ENCODE measurements at regions not wholly inside any gene's neighbourhood (a gene's known extent, or its start where the extent isn't known, plus 50 kb on each side); places are given as distances from the start of the nearest gene placed in this dataset.

DNA sequence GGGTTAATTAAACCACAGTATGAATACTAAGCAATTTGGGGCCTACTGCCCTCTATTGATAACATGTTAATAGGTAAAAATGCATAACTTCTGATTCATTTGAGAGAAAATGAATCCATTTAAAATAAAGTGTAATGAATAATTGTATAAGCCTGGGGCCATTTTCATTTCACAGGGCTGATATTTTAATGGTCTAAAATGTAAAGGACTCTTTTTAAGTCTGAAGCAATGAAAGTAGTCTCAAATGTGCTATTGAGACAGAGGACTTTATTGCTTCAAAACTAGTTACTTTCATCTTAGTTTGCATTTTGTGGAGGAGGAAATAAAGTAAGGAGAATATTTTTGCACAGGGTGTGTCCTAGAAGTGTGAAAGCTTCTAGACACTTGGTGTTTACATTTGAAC lies 155.4 kb downstream of the TLR5 start:
- Histone ChIP-seq H3K36me3 (peaks cover 0 to 28% (median 6%) of the 10 kb centered on the region in 9 donors), H3K27ac (peak overlapping the region in 1 of 12 donors; percentile 29), H3K27me3 (no peaks in the 10 kb centered on the region), H3K4me3 (no peak overlapping the region), H3K9me3 (no peaks in the 10 kb centered on the region), H3K4me1 (peaks cover 0 to 6% (median 0%) of the 10 kb centered on the region in 12 donors)
- TF ChIP-seq POLR2A (IDR thresholded peaks at IDR 0.05), result no peak
- TF ChIP-seq, protein P1, sequence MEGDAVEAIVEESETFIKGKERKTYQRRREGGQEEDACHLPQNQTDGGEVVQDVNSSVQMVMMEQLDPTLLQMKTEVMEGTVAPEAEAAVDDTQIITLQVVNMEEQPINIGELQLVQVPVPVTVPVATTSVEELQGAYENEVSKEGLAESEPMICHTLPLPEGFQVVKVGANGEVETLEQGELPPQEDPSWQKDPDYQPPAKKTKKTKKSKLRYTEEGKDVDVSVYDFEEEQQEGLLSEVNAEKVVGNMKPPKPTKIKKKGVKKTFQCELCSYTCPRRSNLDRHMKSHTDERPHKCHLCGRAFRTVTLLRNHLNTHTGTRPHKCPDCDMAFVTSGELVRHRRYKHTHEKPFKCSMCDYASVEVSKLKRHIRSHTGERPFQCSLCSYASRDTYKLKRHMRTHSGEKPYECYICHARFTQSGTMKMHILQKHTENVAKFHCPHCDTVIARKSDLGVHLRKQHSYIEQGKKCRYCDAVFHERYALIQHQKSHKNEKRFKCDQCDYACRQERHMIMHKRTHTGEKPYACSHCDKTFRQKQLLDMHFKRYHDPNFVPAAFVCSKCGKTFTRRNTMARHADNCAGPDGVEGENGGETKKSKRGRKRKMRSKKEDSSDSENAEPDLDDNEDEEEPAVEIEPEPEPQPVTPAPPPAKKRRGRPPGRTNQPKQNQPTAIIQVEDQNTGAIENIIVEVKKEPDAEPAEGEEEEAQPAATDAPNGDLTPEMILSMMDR (IDR thresholded peaks at IDR 0.05), result no peak
- intact Hi-C loops (cut with DNase I), result no loop called here
- ATAC-seq (no peak), DNase-seq (no peak)

DNA sequence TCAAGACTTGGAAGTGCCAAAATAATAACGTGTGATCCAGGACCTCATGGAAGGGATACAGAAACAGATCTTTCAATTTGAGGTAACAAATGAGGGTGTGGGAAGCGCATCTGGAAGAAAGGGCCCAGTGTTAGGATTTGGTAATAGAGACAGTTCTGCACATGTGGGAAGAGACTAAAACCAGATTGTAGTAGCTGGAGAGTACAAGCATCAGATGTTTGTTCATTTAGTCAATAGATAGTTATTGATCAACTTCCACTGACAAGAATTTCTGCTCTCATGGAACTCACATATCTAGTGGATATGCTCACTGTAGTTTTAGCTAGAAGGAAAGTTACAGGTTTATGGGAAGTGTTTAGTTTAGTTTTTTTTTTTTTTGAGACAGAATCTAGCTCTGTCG lies 153.6 kb downstream of the TLR5 start:
- H3K27me3 ChIP-seq, result no peaks in the 10 kb centered on the region
- peaks cover 0 to 28% (median 6%) of the 10 kb centered on the region in 9 donors for H3K36me3 ChIP-seq
- intact Hi-C loops (cut with DNase I), result no loop called here
- no peak overlapping the region for H3K4me3 ChIP-seq
- no peak overlapping the region for H3K27ac ChIP-seq
- H3K4me1 ChIP-seq, result peaks cover 0 to 11% (median 3%) of the 10 kb centered on the region in 12 donors
- ATAC-seq (no peak), DNase-seq (no peak)
- TF ChIP-seq, protein P1 (IDR thresholded peaks at IDR 0.05), result no peak
- no peak for TF ChIP-seq POLR2A (IDR thresholded peaks at IDR 0.05)
- WGBS, 4 donors, result 85 to 89% (median 87%) methylated on average over 3 of the region's 3 CpGs
- no peaks in the 10 kb centered on the region for H3K9me3 ChIP-seq

DNA sequence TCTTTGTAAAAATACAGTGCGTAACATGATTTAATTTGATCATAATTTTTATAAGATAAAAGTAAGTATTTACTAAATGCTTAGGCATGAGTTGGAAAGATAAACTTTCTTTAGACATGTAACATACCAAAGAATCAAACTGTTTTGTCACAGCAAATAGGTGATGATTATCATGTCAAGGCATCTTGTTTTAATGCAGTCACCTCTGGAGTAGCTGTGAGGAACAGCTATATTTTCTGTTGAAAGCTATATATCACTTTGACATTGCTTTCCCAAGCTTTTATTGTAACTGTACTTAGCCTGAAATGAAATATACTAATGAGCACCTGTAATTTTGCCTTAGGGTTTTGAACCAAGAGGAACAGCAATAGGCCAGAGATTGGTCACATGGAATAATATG lies 151.9 kb downstream of the TLR5 start:
- no peaks in the 10 kb centered on the region for H3K27me3 ChIP-seq
- intact Hi-C loops (cut with DNase I), result loop anchor here in 1 of 10 donors (10.0 kb wide), 1 partner anchor 176 kb away; the partner anchor contains the start of gene DISP1
- DNase-seq (no peak), ATAC-seq (no peak)
- peaks cover 0 to 24% (median 6%) of the 10 kb centered on the region in 9 donors for H3K36me3 ChIP-seq
- H3K27ac ChIP-seq, result no peak overlapping the region
- H3K4me3 ChIP-seq, result no peak overlapping the region
- 97 to 100% (median 99%) methylated on average over 1 of the region's 1 CpG for WGBS, 4 donors
- H3K4me1 ChIP-seq, result peaks cover 5 to 29% (median 18%) of the 10 kb centered on the region in 12 donors
- H3K9me3 ChIP-seq, result no peaks in the 10 kb centered on the region
- TF ChIP-seq, protein P1 (IDR thresholded peaks at IDR 0.05), result no peak
- TF ChIP-seq POLR2A (IDR thresholded peaks at IDR 0.05), result no peak

DNA sequence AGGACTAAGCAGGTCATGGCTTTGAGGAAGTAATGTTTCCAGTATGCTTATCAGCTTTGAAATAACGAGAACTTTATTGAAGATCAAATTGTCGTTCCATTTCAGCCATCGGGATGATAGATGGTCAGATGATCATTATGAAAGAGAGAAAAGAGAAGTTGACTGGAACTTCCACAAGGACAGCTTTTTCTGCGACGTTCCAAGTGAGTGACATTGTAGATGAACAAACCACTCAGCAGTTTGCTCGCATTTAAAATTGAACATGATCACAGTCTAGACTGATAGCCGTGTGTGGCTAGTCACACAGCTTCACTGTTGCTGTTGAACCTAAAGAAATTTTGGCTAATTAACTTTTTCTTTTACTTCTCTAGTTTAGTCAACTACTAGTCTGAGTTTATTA lies 151.1 kb downstream of the TLR5 start:
- Histone ChIP-seq H3K4me1 (peaks cover 5 to 32% (median 24%) of the 10 kb centered on the region in 12 donors), H3K27me3 (no peaks in the 10 kb centered on the region), H3K36me3 (peaks cover 0 to 24% (median 6%) of the 10 kb centered on the region in 9 donors), H3K9me3 (no peaks in the 10 kb centered on the region), H3K27ac (no peak overlapping the region), H3K4me3 (no peak overlapping the region)
- WGBS, 4 donors, result 91 to 93% (median 92%) methylated on average over 7 of the region's 7 CpGs
- ATAC-seq (no peak), DNase-seq (no peak)
- TF ChIP-seq, protein P1 (IDR thresholded peaks at IDR 0.05), result no peak
- no peak for TF ChIP-seq POLR2A (IDR thresholded peaks at IDR 0.05)
- intact Hi-C loops (cut with DNase I), result loop anchor here in 1 of 10 donors (10.0 kb wide), 1 partner anchor 177 kb away; the partner anchor contains the start of gene DISP1

Data from heart left ventricle (tissue), 16 donors.